ENCODE measurements at regions not wholly inside any gene's neighbourhood (a gene's known extent, or its start where the extent isn't known, plus 50 kb on each side); places are given as distances from the start of the nearest gene placed in this dataset.

GRCh38 chr12:115095073-115095748 lies 411.2 kb upstream of the TBX3 start:
- FAIRE-seq, result no peak
- POLR2A ChIA-PET, result no interaction called here

GRCh38 chr12:115094163-115094816 lies 410.3 kb upstream of the TBX3 start:
- ATAC-seq (no peak), DNase-seq (ENCODE audit: low read depth in 1 of 2, low spot score in 1 of 2) (no peak), FAIRE-seq (no peak)
- POLR2A ChIA-PET, result no interaction called here
- Histone ChIP-seq H3K4me3 (no peak overlapping the region), H3K4me1 (no peaks in the 10 kb centered on the region), H3K4me2 (no peak overlapping the region), H3K27ac (no peak overlapping the region), H3K9me3 (no peaks in the 10 kb centered on the region)
- WGBS (ENCODE audit: missing lambda C conversion rate), result 28% methylated on average over 9 of the region's 9 CpGs
- CTCF ChIA-PET, result interaction anchor here (0.6 kb wide), 1 partner anchor 13 kb away, joined by 3 read pairs; no protein-coding TSS in a partner anchor
- TF ChIP-seq HDAC2 (IDR thresholded peaks at IDR 0.05) (no peak), USF2 (IDR thresholded peaks at IDR 0.05) (no peak), ZNF302 (CRISPR knock-in tag; IDR thresholded peaks at IDR 0.05) (no peak), ZC3H11A (IDR thresholded peaks at IDR 0.05) (no peak), MAZ (IDR thresholded peaks at IDR 0.05; ENCODE audit: borderline replicate concordance, low read depth, low read length) (no peak), TP53 (CRISPR knock-in tag; IDR thresholded peaks at IDR 0.05) (no peak), HOXB13 (CRISPR knock-in tag; IDR thresholded peaks at IDR 0.05; ENCODE audit: low read depth) (no peak), CBX2 (IDR thresholded peaks at IDR 0.05; ENCODE audit: borderline replicate concordance, low read depth) (no peak), POLR2AphosphoS2 (conservative IDR thresholded peaks at IDR 0.05; ENCODE audit: low read length) (no peak), KDM1A (IDR thresholded peaks at IDR 0.05; ENCODE audit: low read depth) (no peak), HEYL (CRISPR knock-in tag; IDR thresholded peaks at IDR 0.05) (no peak), EP300 (IDR thresholded peaks at IDR 0.05) (no peak), HES2 (IDR thresholded peaks at IDR 0.05) (no peak), RARB (CRISPR knock-in tag; IDR thresholded peaks at IDR 0.05) (no peak)

More at GRCh38 chr12:115095073-115095748, 411.2 kb upstream of the TBX3 start:
- H3K4me3 ChIP-seq, result no peak overlapping the region
- CTCF ChIA-PET, result no interaction called here
- no peak for TF ChIP-seq CTCF (IDR thresholded peaks at IDR 0.05)
- no peak for TF ChIP-seq NFE2L2 (conservative IDR thresholded peaks at IDR 0.05; ENCODE audit: low read length)
- no peak for TF ChIP-seq SREBF2 (IDR thresholded peaks at IDR 0.05)
- no peak for TF ChIP-seq JUNB (IDR thresholded peaks at IDR 0.05)
- no peak for TF ChIP-seq HDAC2 (IDR thresholded peaks at IDR 0.05)
- TF ChIP-seq SMC3 (IDR thresholded peaks at IDR 0.05), result no peak
- TF ChIP-seq KDM1A (IDR thresholded peaks at IDR 0.05; ENCODE audit: low read depth), result no peak
- no peak for TF ChIP-seq FOSB (CRISPR knock-in tag; IDR thresholded peaks at IDR 0.05)
- no peak for TF ChIP-seq HOXB5 (CRISPR knock-in tag; IDR thresholded peaks at IDR 0.05)
- no peak for TF ChIP-seq PHF8 (IDR thresholded peaks at IDR 0.05; ENCODE audit: borderline replicate concordance, low read depth)
- TF ChIP-seq MAX (IDR thresholded peaks at IDR 0.05), result no peak
- no peak for TF ChIP-seq CBX8 (IDR thresholded peaks at IDR 0.05)
- TF ChIP-seq RNF2 (IDR thresholded peaks at IDR 0.05; ENCODE audit: borderline replicate concordance, low read depth), result no peak
- no peak for TF ChIP-seq RFX5 (IDR thresholded peaks at IDR 0.05)
- no peak for TF ChIP-seq ATOH8 (CRISPR knock-in tag; IDR thresholded peaks at IDR 0.05; ENCODE audit: low read depth)
- H3K4me1 ChIP-seq, result no peaks in the 10 kb centered on the region
- 0 out of 3 replicates have a peak, but pooled peaks cover 3% of the 10 kb centered on the region for H3K9me3 ChIP-seq
- DNase-seq (ENCODE audit: low read depth in 1 of 2, low spot score in 1 of 2), result no peak
- no peak for ATAC-seq
- 57% methylated on average over 10 of the region's 10 CpGs for WGBS (ENCODE audit: missing lambda C conversion rate)
- no peak overlapping the region for H3K27ac ChIP-seq
- H3K4me2 ChIP-seq, result no peak overlapping the region

Measured in A549 (cell line).